CD4-positive, CD25-positive, alpha-beta regulatory T cell (primary cell): ENCODE measurements at regions not wholly inside any gene's neighbourhood (a gene's known extent, or its start where the extent isn't known, plus 50 kb on each side); places are given as distances from the start of the nearest gene placed in this dataset.

Experiments
- ATAC-seq, 2 donors: fragments of 150-1000 bp; cut with Tn5 transposase; one replicate each; pipeline ENCODE4 v1.10.0; 2021; ENCODE audit warnings: low read depth in 2 of 2, moderate number of reproducible peaks in 2 of 2, moderate library complexity in 1 of 2
- DNase-seq, 3 donors: peaks; one replicate each; pipeline versions ENCODE4 v3.0.0 to v3.0.0-alpha.2; 2012 to 2022; ENCODE audit warnings: mixed read lengths in 1 of 3
- H3K27ac ChIP-seq: one replicate; pipeline ENCODE4 v1.7.0; 2013; ENCODE audit warnings: mild to moderate bottlenecking, low read length; ENCODE audit not compliant: insufficient read depth, poor library complexity, severe bottlenecking
- H3K27me3 ChIP-seq: one replicate; pipeline ENCODE4 v1.7.0; 2013; ENCODE audit warnings: low read length; ENCODE audit not compliant: control insufficient read depth, insufficient read depth
- H3K36me3 ChIP-seq: one replicate; pipeline ENCODE4 v1.7.0; 2013; ENCODE audit warnings: mild to moderate bottlenecking, low read length, moderate library complexity; ENCODE audit not compliant: control insufficient read depth, insufficient read depth
- H3K4me1 ChIP-seq: 2 replicates; pipeline ENCODE4 v1.7.0; 2013; ENCODE audit warnings: mild to moderate bottlenecking, low read length; ENCODE audit not compliant: insufficient read depth, control insufficient read depth, poor library complexity, severe bottlenecking
- H3K4me3 ChIP-seq: one replicate; pipeline ENCODE4 v1.7.0; 2013; ENCODE audit warnings: low read depth, mild to moderate bottlenecking, low read length, moderate library complexity
- H3K9me3 ChIP-seq, 2 experiments: 1 replicate in 1 of 2; 2 replicates in 1 of 2; pipeline ENCODE4 v1.7.0; 2013; ENCODE audit warnings: low read length in 2 of 2, mild to moderate bottlenecking in 1 of 2, moderate library complexity in 1 of 2; ENCODE audit not compliant: control insufficient read depth in 2 of 2
- H3K27ac Mint-ChIP-seq, 3 donors: one replicate each; pipeline ENCODE4 v1.8.0; 2020 to 2022; ENCODE audit warnings: mild to moderate bottlenecking in 3 of 3, mixed read lengths in 3 of 3, moderate library complexity in 2 of 3
- H3K27me3 Mint-ChIP-seq: one replicate; pipeline ENCODE4 v1.8.0; 2022; ENCODE audit warnings: mild to moderate bottlenecking, mixed read lengths
- H3K36me3 Mint-ChIP-seq: one replicate; pipeline ENCODE4 v1.8.0; 2020; ENCODE audit warnings: mixed read lengths
- H3K4me1 Mint-ChIP-seq, 4 donors: one replicate each; pipeline ENCODE4 v1.8.0; 2020 to 2022; ENCODE audit warnings: mixed read lengths in 4 of 4, mild to moderate bottlenecking in 1 of 4
- H3K4me3 Mint-ChIP-seq, 4 donors: one replicate each; pipeline ENCODE4 v1.8.0; 2020 to 2022; ENCODE audit warnings: mild to moderate bottlenecking in 4 of 4, mixed read lengths in 4 of 4, moderate library complexity in 3 of 4
- H3K9me3 Mint-ChIP-seq, 7 donors: one replicate each; pipeline ENCODE4 v1.8.0; 2020 to 2022; ENCODE audit warnings: mixed read lengths in 7 of 7, mild to moderate bottlenecking in 3 of 7, moderate library complexity in 2 of 7

DNA sequence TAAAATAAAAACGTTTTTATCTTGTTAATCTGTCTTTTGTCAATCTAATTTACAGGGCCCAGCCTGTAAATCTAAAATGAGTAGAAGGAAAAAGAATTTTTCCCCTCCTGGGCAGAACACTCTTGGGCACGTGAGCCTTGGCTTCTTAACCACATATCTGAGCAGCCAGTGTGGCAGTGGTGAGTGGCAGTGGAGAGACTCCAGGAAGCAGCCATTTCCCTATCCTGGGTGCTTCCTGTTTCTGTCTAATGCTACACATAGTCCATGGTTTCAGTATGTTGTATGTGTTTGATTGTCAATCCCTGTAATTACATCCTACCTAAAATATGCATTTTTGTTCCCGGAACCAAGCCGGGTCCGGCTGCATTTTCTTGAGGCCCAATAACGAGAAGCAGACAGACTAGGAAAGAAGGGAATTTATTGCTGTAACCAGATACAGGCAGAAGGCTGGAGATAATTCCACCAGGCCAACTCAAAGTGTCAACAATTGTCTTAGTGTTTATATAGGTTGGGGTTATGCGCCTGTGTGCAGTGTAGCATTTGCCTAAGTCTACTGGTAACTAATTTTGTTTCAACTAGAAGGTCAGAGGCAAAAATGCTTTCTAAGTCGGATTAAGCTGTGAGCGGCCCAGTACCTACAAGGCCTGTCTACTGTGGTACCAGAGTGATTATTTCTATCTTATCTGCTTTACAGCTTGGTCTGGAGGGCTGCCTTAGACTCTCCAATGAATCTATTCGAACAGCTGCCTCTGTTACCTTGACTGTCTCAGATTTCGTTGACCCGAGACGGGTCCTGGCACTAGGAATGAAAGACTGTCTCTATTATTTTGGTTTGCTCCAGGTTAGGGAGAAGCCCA, 82.4 kb upstream of the RESF1 start:
- peaks cover 0 to 8% (median 0%) of the 10 kb centered on the region in 7 donors for H3K9me3 Mint-ChIP-seq
- peaks cover 4% of the 10 kb centered on the region for H3K36me3 Mint-ChIP-seq
- Histone ChIP-seq H3K9me3 (no peaks in the 10 kb centered on the region), H3K4me1 (peaks cover 17% of the 10 kb centered on the region), H3K36me3 (no peaks in the 10 kb centered on the region), H3K27me3 (no peaks in the 10 kb centered on the region), H3K27ac (no peak overlapping the region), H3K4me3 (no peak overlapping the region)
- no peaks in the 10 kb centered on the region for H3K27me3 Mint-ChIP-seq
- H3K4me3 Mint-ChIP-seq, result peak overlapping the region in 1 of 4 donors; percentile 62
- peaks cover 19 to 56% (median 45%) of the 10 kb centered on the region in 4 donors for H3K4me1 Mint-ChIP-seq
- peak overlapping the region; percentile 53 to 81 (median 80) for H3K27ac Mint-ChIP-seq
- no peak for ATAC-seq
- no peak for DNase-seq

DNA sequence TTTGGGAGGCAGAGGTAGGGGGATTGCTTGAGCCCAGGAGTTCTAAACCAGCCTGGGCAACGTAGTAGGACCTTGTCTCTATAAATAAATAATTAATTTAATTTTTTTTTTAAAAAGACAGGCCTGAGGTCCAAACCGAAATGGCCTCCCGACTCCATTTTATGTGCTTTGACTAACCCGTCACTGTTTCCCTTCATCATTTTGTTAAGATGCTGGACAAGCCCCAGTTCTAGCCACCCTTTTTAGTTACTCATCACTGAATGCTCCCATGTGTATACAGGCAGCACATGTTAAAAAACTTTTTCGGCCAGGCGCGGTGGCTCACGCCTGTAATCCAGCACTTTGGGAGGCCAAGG, 83.6 kb upstream of the RESF1 start:
- peak overlapping the region; percentile 55 for H3K4me3 ChIP-seq

DNA sequence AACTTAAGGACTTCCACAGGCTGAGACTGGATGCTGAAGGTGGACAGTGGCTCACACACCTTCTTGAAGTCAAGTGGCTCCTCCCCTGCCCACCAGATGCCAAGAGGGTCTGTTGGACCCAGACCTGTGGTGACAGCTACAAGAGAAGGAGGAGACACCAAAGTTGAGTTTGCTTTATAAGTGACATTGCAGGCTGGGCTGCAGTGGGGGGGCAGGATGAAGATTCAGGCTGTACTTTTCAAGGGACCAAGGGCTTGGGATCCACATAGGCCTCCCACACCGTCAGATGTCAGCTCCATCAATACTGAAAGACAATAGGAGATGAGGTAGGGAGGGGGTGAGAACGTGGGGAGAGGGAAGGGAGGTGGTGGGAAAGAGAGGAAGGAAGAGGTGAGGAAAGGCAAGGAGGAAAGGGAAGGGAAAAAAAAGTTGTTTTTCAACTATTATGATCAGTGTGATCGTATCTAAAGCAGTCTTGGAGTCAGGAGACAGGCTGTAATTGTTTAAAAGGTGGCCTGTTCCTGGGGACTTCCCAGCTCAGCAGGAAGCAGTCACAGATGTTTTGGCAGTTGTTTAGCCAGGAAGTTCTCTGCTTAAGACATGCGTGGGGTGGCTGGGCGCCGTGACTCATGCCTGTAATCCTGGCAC, 84.1 kb upstream of the RESF1 start:
- ATAC-seq (peak; percentile 88 to 89), DNase-seq (peak; percentile 57 to 77 (median 58))
- peaks cover 4% of the 10 kb centered on the region for H3K36me3 Mint-ChIP-seq
- no peaks in the 10 kb centered on the region for H3K27me3 ChIP-seq
- peak overlapping the region; percentile 97 to 99 (median 97) for H3K27ac Mint-ChIP-seq
- H3K4me1 Mint-ChIP-seq, result peaks cover 19 to 57% (median 45%) of the 10 kb centered on the region in 4 donors
- H3K27ac ChIP-seq, result peak overlapping the region; percentile 82
- H3K9me3 Mint-ChIP-seq, result peaks cover 0 to 5% (median 2%) of the 10 kb centered on the region in 7 donors
- peaks cover 17% of the 10 kb centered on the region for H3K4me1 ChIP-seq
- no peaks in the 10 kb centered on the region for H3K27me3 Mint-ChIP-seq
- no peaks in the 10 kb centered on the region for H3K36me3 ChIP-seq
- H3K9me3 ChIP-seq, result no peaks in the 10 kb centered on the region
- H3K4me3 Mint-ChIP-seq, result peak overlapping the region in 3 of 4 donors; percentile 72 to 80 (median 80)
- H3K4me3 ChIP-seq, result peak overlapping the region; percentile 55

More for the DNA sequence above, 83.6 kb upstream of the RESF1 start:
- Mint-ChIP-seq H3K9me3 (peaks cover 0 to 8% (median 2%) of the 10 kb centered on the region in 7 donors), H3K4me1 (peaks cover 19 to 57% (median 46%) of the 10 kb centered on the region in 4 donors), H3K27me3 (no peaks in the 10 kb centered on the region), H3K27ac (peak overlapping the region; percentile 97 to 99 (median 97)), H3K36me3 (peaks cover 4% of the 10 kb centered on the region), H3K4me3 (peak overlapping the region in 3 of 4 donors; percentile 72 to 80 (median 80))
- no peak for ATAC-seq
- no peaks in the 10 kb centered on the region for H3K27me3 ChIP-seq
- H3K4me1 ChIP-seq, result peaks cover 17% of the 10 kb centered on the region
- DNase-seq, result no peak
- no peaks in the 10 kb centered on the region for H3K36me3 ChIP-seq
- peak overlapping the region; percentile 82 for H3K27ac ChIP-seq
- no peaks in the 10 kb centered on the region for H3K9me3 ChIP-seq

DNA sequence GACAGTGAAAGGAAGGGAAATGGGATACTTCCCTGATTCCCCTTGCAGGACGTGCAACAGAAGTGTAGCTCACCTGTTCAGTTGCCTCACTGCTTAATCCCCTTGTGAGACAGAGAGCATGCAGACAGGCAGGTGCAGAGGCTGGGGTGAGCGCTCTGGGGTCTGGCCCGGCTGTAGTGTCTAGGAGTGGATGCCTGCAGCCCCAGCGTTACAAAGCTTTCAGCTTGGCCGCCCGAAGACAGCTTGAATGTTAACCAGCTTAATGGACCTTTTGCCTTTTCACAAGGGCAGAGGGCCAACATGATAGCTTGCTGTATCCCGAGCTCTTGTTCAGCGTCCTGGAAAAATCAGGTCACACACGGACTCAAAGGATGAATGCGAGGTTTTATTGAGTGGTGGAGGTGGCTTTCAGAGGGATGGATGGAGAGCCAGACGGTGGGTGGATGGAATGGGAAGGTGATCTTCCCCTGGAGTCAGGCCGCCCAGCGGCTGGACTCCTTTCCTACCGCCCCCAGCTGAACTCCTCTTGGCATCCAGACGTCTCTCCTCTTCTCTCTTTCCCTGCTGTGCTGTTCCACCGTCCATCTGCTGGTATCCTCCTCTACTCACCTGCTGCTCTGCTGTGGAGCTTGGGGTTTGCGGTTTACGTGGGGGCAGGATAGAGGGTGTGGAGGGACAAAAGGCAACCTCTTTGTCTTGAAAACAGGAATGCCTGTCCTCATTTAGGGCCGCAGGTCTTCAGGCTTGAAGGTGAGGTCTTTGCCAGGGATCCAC, 86.2 kb upstream of the RESF1 start:
- DNase-seq, result no peak
- Mint-ChIP-seq H3K36me3 (no peaks in the 10 kb centered on the region), H3K4me3 (peak overlapping the region in 1 of 4 donors; percentile 46), H3K27me3 (no peaks in the 10 kb centered on the region), H3K27ac (peak overlapping the region in 2 of 3 donors; percentile 2 to 89), H3K9me3 (peaks cover 0 to 5% (median 0%) of the 10 kb centered on the region in 7 donors), H3K4me1 (peaks cover 17 to 47% (median 37%) of the 10 kb centered on the region in 4 donors)
- Histone ChIP-seq H3K27ac (no peak overlapping the region), H3K36me3 (no peaks in the 10 kb centered on the region), H3K27me3 (no peaks in the 10 kb centered on the region), H3K9me3 (no peaks in the 10 kb centered on the region), H3K4me3 (no peak overlapping the region), H3K4me1 (peaks cover 17% of the 10 kb centered on the region)
- ATAC-seq, result no peak

DNA sequence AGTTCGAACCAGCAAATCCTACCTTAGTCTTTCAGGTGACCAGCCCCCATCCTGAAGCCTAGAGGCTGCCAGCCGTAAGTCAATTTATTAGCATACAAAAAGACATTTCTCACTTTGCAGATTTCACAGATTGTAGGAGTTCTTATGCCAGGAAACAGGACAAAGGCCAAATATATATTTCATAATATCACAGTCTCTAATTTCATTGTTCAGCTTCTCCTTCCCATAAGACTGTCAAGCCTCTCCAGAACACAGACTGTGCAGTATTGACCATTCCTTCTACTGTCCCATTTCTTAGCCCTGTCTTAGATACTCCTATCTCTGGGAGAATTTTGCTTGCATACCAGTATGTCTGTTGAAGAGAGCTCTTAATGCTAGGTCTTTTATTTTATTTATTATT, 89.2 kb upstream of the RESF1 start:
- H3K36me3 ChIP-seq, result no peaks in the 10 kb centered on the region
- no peak for DNase-seq
- Mint-ChIP-seq H3K9me3 (peaks cover 0 to 5% (median 0%) of the 10 kb centered on the region in 7 donors), H3K36me3 (no peaks in the 10 kb centered on the region), H3K27ac (peak overlapping the region in 1 of 3 donors; percentile 69), H3K4me1 (peaks cover 17 to 41% (median 25%) of the 10 kb centered on the region in 4 donors), H3K4me3 (no peak overlapping the region), H3K27me3 (no peaks in the 10 kb centered on the region)
- no peaks in the 10 kb centered on the region for H3K27me3 ChIP-seq
- no peak for ATAC-seq
- no peaks in the 10 kb centered on the region for H3K9me3 ChIP-seq
- H3K27ac ChIP-seq, result no peak overlapping the region
- peaks cover 10% of the 10 kb centered on the region for H3K4me1 ChIP-seq
- H3K4me3 ChIP-seq, result no peak overlapping the region

DNA sequence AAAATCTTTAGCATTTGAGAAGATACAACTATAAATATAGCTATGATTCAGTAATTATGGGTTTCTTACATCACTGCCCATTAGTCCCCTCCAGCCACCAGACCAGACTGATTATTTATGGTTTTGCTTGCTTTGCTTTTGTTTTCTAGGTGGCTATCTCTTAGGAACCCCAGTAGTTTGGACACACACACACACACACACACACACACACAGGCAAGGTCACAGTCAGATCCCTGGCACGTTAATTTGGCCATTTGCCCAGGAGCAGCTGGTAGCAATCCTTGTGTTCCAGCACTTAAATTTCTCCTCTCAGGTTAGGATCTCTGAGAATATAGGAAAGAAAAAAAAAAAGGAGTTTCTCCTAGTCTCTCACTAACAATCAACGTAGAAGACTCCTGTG, 90.2 kb upstream of the RESF1 start:
- Mint-ChIP-seq H3K36me3 (no peaks in the 10 kb centered on the region), H3K27ac (peak overlapping the region in 1 of 3 donors; percentile 56), H3K4me3 (no peak overlapping the region), H3K9me3 (peaks cover 0 to 5% (median 0%) of the 10 kb centered on the region in 7 donors), H3K4me1 (peaks cover 7 to 32% (median 17%) of the 10 kb centered on the region in 4 donors), H3K27me3 (no peaks in the 10 kb centered on the region)
- Histone ChIP-seq H3K4me3 (no peak overlapping the region), H3K27ac (no peak overlapping the region), H3K27me3 (no peaks in the 10 kb centered on the region), H3K9me3 (no peaks in the 10 kb centered on the region), H3K36me3 (no peaks in the 10 kb centered on the region), H3K4me1 (no peaks in the 10 kb centered on the region)
- DNase-seq (no peak), ATAC-seq (no peak)

DNA sequence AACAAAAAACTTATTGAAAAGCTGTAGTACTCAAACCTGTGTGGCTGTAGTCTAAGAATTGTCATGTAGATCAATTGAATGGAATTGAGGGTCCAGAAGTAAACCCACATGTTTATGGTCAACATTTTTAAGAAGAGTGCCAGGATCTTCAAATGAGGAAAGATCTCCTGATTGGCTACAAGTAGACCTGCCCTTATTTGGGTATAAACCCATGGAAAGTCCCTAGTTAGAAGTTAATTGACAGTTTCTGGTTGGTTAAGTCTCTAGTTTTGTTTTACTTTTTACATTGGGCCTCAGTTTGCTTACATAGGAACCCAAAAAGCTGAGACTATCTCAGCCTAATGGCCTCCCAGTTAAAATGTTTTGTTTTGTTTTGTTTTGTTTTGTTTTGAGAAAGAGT, 91.9 kb upstream of the RESF1 start:
- no peak for DNase-seq
- Mint-ChIP-seq H3K36me3 (no peaks in the 10 kb centered on the region), H3K27ac (peak overlapping the region in 2 of 3 donors; percentile 8 to 25), H3K4me1 (peaks cover 7 to 26% (median 13%) of the 10 kb centered on the region in 4 donors), H3K4me3 (no peak overlapping the region), H3K9me3 (peaks cover 0 to 5% (median 0%) of the 10 kb centered on the region in 7 donors), H3K27me3 (no peaks in the 10 kb centered on the region)
- Histone ChIP-seq H3K4me3 (no peak overlapping the region), H3K27ac (no peak overlapping the region), H3K4me1 (no peaks in the 10 kb centered on the region), H3K27me3 (no peaks in the 10 kb centered on the region), H3K36me3 (no peaks in the 10 kb centered on the region), H3K9me3 (no peaks in the 10 kb centered on the region)
- ATAC-seq, result no peak
